Heart right ventricle (tissue), 16 donors: ENCODE measurements at regions not wholly inside any gene's neighbourhood (a gene's known extent, or its start where the extent isn't known, plus 50 kb on each side); places are given as distances from the start of the nearest gene placed in this dataset.

Source experiments
- ATAC-seq, 8 donors: fragments of 200-7000 bp; cut with Tn5 transposase; one replicate each; pipeline ENCODE4 v1.9.1; 2020; ENCODE audit warnings: mild to moderate bottlenecking in 8 of 8, moderate library complexity in 8 of 8, moderate number of reproducible peaks in 1 of 8
- DNase-seq, 2 donors: peaks; one replicate each; pipeline ENCODE4 v3.0.0-alpha.2; 2020
- H3K27ac ChIP-seq, 10 donors: fragments of 200-600 bp; sonication (generic) in 2 of 10; one replicate each; pipeline versions ENCODE4 v1.5.0 to v1.8.0; 2020 to 2022; ENCODE audit warnings: mild to moderate bottlenecking in 3 of 10
- H3K27me3 ChIP-seq, 7 donors: fragments of 200-600 bp; one replicate each; pipeline ENCODE4 v1.8.0; 2021 to 2022; ENCODE audit warnings: mild to moderate bottlenecking in 2 of 7
- H3K36me3 ChIP-seq, 9 donors: fragments of 200-600 bp; sonication (generic) in 1 of 9; one replicate each; pipeline versions ENCODE4 v1.5.0 to v1.8.0; 2020 to 2022; ENCODE audit warnings: mild to moderate bottlenecking in 2 of 9
- H3K4me1 ChIP-seq, 9 donors: fragments of 200-600 bp; sonication (generic) in 1 of 9; one replicate each; pipeline versions ENCODE4 v1.5.0 to v1.8.0; 2020 to 2022; ENCODE audit warnings: mild to moderate bottlenecking in 4 of 9
- H3K4me3 ChIP-seq, 10 donors: fragments of 200-600 bp; sonication (generic) in 2 of 10; one replicate each; pipeline versions ENCODE4 v1.5.0 to v1.8.0; 2020 to 2022; ENCODE audit warnings: mild to moderate bottlenecking in 7 of 10, moderate library complexity in 2 of 10
- H3K9me3 ChIP-seq, 11 donors: fragments of 200-600 bp in 10 of 11; sonication (generic) in 2 of 11; one replicate each; pipeline versions ENCODE4 v1.5.0 to v1.8.0; 2013 to 2022; ENCODE audit warnings: mild to moderate bottlenecking in 2 of 11, control low read depth in 1 of 11, moderate library complexity in 1 of 11
- CTCF ChIP-seq, 9 donors: fragments of 200-600 bp; sonication (generic) in 2 of 9; IDR thresholded peaks; one replicate each; pipeline versions ENCODE4 v1.5.0 to v1.8.0; 2021 to 2022; ENCODE audit warnings: antibody characterized with exemption in 9 of 9, mild to moderate bottlenecking in 5 of 9, moderate library complexity in 1 of 9
- WGBS, 2 donors: extraction: QIAGEN DNeasy Blood & Tissue Kit; methylation state at CpG; one replicate each; pipeline ENCODE4 v1.1.7; 2013; ENCODE audit warnings: inconsistent platforms in 1 of 2; 5-methylcytosine and 5-hydroxymethylcytosine counted together
- intact Hi-C, 10 donors: fragments of 100-400 bp; cut with DNase I; formaldehyde crosslinking; loops; one replicate each; pipeline versions ENCODE4 v1.11.1 to v1.14.2; 2022
- donor health status: Arrhythmogenic right ventricular cardiomyopathy.
- donor health status: ischemic (EF 13 %, LVEDD 7.1; RV severe dilation, severe dysfunction).
- donor health status: healthy with polysubstance abuse.
- donor health status: DM: no; HTN: yes; CAD: no.
- donor health status: DM: no; HTN: no; CAD: no.
- donor health status: ischemic (EF 25% LVEDD 6.9; RV normal size, moderate dysfunction).
- donor health status: ischemic (EF 25% LVEDD 5.7; RV mildly dilated, moderate dysfunction).
- donor health status: healthy.
- donor health status: DM: yes; HTN: yes; CAD: no.
- donor health status: Ischemic cardiomyopathy.
- donor health status: ischemic (EF 35%, LVEDD 5.7; RV mildly dilated, moderate dysfunction).
- donor health status: nonischemic (EF 11% LVEDD 7.7; RV severe dilation, severe dysfunction).
- donor health status: DM: yes; HTN: yes; CAD: no.
- donor health status: PGD.
- donor health status: ischemic (EF 29% LVEDD 5.4; RV normal size, mild dysfunction).
- donor health status: nonischemic (EF 23%, LVEDD 6.1; RV moderate dilation, normal function).

- 74 to 82% methylated on average over 7 of the region's 7 CpGs for WGBS, 2 donors
- no peak for TF ChIP-seq CTCF (IDR thresholded peaks at IDR 0.05)
- Histone ChIP-seq H3K4me1 (no peaks in the 10 kb centered on the region), H3K27me3 (no peaks in the 10 kb centered on the region), H3K36me3 (no peaks in the 10 kb centered on the region), H3K4me3 (no peak overlapping the region), H3K27ac (no peak overlapping the region), H3K9me3 (peaks cover 0 to 33% (median 3%) of the 10 kb centered on the region in 11 donors)
- intact Hi-C loops = loop anchor here in 1 of 10 donors (5.0 kb wide), 1 partner anchor 1068 kb away; no protein-coding TSS in a partner anchor
- ATAC-seq (no peak), DNase-seq (no peak)
These were observed 163.0 kb upstream of the GORAB start for GRCh38 chr1:170369000-170369399.

DNA sequence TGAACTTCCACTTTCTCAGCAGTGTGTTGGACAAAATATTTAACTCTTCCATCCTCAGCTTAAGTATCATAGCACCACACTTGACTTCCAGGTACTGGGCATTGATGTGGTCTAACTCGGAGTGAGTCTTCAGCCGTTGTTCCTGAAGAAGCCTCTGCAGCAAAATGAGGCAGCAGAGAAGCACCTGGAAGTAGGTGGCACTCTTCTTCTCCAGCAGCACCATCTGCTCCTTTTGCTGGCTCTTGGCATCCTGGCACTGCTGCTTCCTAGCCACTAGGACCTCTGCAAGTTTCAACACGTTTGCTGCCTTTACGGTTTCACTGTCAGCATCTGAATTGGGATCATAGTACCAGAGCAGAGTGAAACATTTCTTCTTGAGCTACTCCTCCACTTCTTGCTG lies 162.5 kb upstream of the GORAB start:
- no peaks in the 10 kb centered on the region for H3K4me1 ChIP-seq
- intact Hi-C loops = loop anchor here in 1 of 10 donors (5.0 kb wide), 1 partner anchor 1068 kb away; no protein-coding TSS in a partner anchor
- H3K4me3 ChIP-seq = no peak overlapping the region
- TF ChIP-seq CTCF (IDR thresholded peaks at IDR 0.05) = no peak
- no peaks in the 10 kb centered on the region for H3K27me3 ChIP-seq
- H3K9me3 ChIP-seq = peaks cover 0 to 29% (median 3%) of the 10 kb centered on the region in 11 donors
- H3K36me3 ChIP-seq = no peaks in the 10 kb centered on the region
- H3K27ac ChIP-seq = no peak overlapping the region
- no peak for DNase-seq
- no peak for ATAC-seq
- 88 to 91% methylated on average over 4 of the region's 4 CpGs for WGBS, 2 donors

GRCh38 chr1:170370087-170370486 lies 161.9 kb upstream of the GORAB start:
- Histone ChIP-seq H3K36me3 (no peaks in the 10 kb centered on the region), H3K27ac (no peak overlapping the region), H3K9me3 (peaks cover 0 to 22% (median 0%) of the 10 kb centered on the region in 11 donors), H3K4me3 (no peak overlapping the region), H3K27me3 (no peaks in the 10 kb centered on the region), H3K4me1 (no peaks in the 10 kb centered on the region)
- no peak for TF ChIP-seq CTCF (IDR thresholded peaks at IDR 0.05)
- ATAC-seq (no peak), DNase-seq (no peak)
- intact Hi-C loops = no loop called here
- 90 to 97% methylated on average over 9 of the region's 9 CpGs for WGBS, 2 donors

DNA sequence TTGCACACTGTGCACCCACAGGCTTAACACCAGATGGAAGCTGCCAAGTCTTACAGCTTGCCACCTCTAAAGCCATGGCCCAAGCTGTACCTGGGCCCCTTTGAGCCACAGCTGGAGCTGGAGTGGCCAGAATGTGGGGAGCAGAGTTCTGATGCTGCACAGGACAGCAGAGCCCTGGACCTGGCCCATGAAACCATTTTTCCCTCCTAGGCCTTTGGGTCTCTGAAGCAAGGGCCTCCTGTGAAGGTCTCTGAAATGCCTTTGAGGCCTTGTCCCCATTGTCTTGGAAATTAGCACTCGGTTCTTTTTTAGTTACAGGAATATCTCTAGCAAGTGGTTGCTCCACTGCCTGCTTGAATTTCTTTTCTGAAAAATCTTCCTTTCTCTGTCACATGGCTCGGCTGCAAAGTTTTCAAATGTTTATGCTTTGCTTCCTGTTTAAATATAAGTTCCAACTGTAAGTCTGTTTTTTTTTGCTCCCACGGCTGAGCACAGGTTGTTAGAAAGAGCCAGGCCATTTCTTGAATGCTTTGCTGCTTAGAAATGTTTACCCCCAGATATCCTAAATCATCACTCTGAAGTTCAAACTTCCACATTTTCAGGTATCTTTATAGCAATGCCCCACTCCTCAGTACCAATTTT lies 156.8 kb upstream of the GORAB start:
- H3K4me1 ChIP-seq = peaks cover 0 to 13% (median 0%) of the 10 kb centered on the region in 9 donors
- DNase-seq = no peak
- WGBS, 2 donors = 67 to 73% methylated on average over 3 of the region's 3 CpGs
- no peak overlapping the region for H3K27ac ChIP-seq
- no peaks in the 10 kb centered on the region for H3K36me3 ChIP-seq
- H3K4me3 ChIP-seq = no peak overlapping the region
- no peaks in the 10 kb centered on the region for H3K27me3 ChIP-seq
- no peak for ATAC-seq
- H3K9me3 ChIP-seq = peaks cover 0 to 4% (median 0%) of the 10 kb centered on the region in 11 donors
- intact Hi-C loops = no loop called here
- no peak for TF ChIP-seq CTCF (IDR thresholded peaks at IDR 0.05)
